EL (cell line): ENCODE measurements at regions not wholly inside any gene's neighbourhood (a gene's known extent, or its start where the extent isn't known, plus 50 kb on each side); places are given as distances from the start of the nearest gene placed in this dataset.
"Not testable (repeated sequence)": the region's sequence is repeated elsewhere in the genome, so short reads cannot be mapped to it uniquely, and the experiment has no call there.

Source experiments
- DNase-seq: peaks from one replicate; pipeline ENCODE4 v3.0.0-alpha.2; 2016

DNA sequence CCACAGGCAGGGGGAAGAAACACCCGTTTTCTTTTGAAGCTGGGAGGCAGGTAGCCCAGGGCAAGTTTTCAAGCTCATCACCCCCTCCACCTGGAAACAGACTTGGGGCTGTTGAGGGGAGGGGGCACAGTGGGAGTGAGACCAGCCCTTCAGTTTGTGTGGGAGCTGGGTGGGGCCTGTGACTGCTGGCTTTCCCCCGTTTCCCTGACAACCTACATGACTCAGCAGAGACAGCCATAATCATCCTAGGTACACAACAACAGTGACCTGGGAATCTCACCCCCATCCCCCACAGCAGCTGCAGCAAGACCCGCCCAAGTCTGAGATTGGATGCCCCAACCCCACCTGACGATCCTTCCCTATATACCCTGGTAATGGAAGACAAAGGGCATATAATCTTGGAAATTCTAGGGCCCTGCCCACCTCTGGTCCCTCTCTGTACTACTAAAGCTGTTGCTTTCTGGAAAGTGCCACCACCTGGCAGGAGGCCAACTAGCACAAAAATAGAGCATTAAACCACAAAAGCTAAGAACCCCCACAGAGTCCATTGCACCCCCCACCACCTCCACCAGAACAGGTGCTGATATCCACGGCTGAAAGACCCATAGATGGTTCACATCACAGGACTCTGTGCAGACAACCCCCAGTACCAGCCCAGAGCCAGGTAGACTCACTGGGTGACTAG, 422.2 kb upstream of the SGO1 start:
- DNase-seq: no peak

DNA sequence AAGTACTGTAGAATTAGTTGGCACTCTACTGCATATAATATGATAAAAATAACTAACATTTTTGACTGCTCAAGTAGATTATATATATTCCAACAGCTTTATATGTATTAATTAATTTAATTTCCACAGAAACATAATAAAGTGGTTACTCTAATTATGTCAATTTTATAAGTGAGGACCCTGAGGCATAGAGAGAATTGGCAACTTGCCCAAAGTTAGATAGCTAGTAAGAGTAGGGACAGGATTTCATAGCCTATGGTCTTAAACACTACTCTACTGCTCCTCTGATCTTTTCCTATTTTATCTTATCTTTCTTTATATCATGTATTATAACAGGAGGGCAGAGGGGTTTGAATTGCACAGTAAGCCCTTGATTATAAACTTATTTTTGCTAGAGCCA, 418.7 kb upstream of the SGO1 start:
- no peak for DNase-seq

DNA sequence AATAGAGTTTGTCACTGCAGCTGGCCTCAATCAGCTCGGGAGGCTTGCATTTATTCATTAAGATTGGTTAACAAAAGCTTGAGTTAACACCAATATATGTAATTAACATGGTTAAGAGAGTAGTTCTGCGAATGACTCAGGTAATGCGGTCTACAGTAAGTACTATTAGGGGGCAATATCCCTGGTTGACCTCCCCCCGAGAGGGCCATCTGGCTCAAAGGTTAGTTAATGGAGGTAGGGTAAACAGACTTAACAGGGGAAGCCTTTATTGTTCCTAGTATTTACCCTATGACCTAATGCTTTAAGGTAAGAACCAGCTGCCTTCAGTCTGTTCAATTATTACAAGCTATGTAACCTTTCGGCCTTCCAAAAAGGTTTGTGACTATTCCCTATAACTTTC, 403.3 kb upstream of the SGO1 start:
- no peak for DNase-seq

DNA sequence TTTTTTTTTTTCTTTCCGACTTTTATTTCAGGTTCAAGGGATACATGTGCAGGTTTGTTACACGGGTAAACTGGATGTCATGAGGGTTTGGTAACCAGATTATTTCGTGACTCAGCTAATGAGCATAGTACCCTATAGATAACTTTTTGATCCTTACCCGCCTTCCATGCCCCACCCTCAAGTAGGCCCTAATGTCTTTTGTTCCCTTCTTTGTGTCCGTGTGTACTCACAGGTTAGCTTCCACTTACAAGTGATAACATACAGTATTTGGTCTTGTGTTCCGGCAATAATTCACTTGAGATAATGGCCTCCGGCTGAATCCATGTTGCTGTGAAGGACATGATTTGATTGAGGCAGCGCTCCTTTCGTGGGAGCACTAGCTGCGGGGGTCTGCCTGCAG, 402.8 kb upstream of the SGO1 start:
- no peak for DNase-seq

DNA sequence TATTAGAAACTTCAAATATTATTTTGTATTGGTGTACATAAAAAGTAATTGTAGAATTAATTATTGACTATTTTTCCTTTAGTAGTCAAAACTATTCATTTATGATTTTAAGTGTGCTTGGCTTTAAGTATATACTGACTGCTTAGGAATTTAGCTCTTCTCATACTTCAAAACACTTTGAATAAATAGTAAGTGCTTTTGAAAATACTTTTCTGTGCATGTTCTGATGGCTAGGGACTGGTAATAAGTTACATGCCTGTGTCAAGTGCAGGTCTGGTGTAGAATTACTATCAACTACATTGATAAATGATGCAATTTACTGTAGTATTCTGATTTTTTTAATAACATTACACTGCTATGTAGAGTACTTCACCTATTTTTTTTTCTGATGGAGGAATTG, 397.6 kb upstream of the SGO1 start:
- no peak for DNase-seq

DNA sequence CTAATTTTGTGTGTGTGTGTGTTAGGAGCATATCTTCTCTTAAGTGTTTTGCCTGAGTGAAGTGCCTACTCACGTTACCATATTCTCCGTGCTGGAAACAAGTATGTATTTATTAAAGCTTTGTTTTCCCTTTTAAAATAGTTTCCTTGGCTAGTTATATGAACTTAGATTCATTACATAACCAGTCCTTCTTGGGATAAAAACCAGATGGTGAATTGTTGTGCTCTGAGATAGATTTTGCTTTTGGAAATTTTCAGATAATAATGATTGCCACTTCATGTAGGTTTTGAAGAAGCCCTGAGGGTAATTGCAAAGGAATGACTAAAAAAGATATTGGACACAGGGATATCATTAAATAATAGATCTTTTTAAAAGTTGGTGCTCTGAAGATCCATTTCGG, 390.2 kb upstream of the SGO1 start:
- peak; percentile 53 for DNase-seq

DNA sequence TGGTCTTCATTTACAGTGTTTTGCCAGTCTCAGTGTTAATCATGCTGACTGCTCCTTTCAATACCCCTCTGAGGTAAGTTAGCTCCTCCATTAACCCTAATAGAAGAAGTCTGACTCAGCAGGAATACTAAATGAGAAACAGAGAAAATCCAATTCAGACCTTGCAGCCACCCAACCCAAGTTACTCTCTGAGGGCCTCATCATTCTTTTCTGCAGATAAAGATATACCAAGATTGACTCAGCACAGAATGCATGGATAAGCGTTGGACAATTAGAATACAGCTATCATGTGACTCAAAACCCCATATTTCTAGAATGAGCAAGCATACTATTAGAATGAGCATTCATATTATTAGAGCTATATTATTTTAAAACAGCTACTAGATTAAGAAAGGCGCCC, 389.1 kb upstream of the SGO1 start:
- peak; percentile 86 for DNase-seq

DNA sequence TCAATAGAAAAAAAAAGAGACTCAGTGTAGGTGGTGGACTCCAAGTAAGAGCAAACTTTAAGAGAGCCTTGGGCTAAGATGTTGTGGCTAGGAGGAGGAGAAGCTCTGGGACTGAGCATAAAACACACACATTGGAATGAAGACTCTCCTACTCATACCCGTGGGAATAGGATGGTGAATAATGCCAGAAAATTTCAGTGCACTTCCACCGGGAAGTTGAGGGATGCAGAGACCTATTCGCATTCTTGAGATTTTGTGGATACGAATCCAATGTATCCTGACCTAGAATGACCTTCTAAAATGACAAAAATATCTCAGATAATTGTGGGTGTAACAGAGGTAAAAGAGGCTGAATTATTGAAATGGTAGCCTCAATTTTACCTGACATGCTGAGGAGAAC, 388.7 kb upstream of the SGO1 start:
- peak; percentile 95 for DNase-seq

DNA sequence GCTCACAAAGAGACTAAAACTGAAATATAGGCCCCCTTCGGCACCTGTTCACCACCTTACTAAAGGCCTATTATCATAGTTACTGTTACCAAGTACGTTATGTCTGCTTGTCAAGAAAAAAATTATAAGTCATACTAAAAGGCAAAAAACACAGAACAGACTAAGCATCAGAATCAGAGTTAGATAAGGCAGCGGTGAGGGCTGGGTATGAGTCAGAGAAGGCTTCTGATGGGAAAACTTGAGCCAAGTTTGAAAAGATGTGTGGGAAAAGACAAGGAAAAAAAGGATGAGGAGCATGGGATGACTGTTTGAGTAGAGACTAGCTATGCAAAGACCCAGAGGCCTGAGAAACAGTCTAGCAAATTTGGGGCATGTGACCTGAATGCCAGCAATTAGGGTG, 387.2 kb upstream of the SGO1 start:
- peak; percentile 68 for DNase-seq

DNA sequence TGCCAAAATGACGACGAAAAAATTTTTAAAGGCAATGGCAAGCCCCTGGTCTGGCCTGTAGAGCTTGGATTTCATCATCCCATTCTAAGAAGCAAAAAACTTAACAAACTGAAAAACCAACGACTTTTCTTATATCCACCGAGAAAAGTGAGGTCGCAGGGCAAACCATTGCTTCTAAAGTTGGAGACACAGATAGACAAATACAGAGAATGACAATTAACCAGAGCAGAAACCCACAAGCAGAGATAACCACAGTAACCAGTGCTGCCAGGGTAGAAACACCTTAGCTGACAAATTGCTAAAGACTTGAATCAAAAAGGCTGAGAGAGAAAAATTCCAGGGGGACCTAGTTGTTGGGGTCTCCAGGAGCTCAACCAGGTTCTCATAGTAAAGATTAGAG, 386.5 kb upstream of the SGO1 start:
- DNase-seq: no peak

DNA sequence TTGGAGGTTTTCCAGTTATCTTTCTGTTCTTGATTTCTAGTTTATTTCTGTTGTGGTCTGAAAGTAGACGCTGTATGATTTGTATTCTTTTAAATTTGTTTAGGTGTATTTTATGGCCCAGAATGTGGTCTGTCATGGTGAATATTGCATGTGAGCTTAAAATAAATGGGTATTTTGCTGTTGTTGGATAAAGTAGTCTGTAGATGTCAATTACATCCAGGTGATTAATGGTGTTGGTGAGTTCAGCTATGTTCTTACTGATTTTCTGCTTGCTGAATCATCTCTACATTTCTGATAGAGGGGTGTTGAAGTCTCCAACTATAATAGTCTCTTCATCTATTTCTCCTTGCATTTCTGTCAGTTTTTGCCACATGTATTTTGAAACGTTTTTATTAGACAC, 383.3 kb upstream of the SGO1 start:
- DNase-seq: no peak

DNA sequence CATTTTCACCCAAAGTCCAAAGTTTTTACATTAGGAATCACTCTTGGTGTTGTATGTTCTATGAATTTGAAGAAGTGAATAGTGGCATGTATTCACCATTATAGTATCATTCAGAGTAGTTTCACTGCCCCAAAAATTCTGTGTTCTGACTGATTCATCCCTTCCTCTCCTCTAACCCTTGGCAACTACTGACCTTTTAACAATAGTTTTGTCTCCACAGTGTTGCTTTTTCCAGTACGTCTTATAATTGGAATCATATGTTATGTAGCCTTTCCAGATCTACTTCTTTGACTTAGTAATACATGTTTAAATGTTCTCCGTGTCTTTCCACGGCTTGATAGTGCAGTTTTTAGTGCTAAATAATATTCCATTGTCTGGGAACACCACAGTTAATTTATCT, 379.0 kb upstream of the SGO1 start:
- no peak for DNase-seq

DNA sequence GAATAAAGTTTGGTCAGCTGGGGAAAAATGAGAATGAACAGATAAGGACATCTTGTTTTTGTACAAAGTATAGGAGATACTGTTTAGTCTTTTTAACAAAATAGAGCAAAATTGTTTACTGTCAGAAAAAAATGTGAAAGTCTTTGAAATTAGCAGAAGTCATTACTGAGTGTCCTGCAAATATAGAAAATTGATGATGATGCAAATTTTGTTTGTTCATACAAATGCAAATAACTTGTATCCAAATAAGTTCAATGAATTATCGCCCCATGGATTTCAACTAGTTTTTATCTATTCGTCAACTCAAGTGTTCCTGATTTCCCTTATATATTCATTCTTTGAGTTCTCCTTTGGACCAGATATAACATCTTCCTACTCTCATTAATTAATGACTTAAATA, 378.0 kb upstream of the SGO1 start:
- no peak for DNase-seq

DNA sequence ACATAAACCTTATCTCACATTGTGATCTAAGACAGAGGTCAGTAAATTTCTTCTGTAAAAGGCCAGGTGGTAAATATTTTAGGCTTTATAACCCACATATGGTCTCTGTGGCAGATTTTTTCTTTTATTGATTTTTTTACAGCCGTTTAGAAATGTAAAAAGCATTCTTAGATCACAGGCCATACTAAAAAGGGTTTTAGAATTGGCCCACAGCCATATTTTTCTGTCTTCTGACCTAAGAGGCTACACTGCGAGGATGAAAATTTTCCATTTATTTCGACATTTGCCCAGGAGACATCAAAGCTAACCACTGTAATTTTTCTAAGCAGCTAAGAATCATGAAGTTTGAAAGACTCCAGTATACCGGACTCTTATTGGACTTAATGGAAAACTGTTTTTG, 377.2 kb upstream of the SGO1 start:
- DNase-seq: no peak

DNA sequence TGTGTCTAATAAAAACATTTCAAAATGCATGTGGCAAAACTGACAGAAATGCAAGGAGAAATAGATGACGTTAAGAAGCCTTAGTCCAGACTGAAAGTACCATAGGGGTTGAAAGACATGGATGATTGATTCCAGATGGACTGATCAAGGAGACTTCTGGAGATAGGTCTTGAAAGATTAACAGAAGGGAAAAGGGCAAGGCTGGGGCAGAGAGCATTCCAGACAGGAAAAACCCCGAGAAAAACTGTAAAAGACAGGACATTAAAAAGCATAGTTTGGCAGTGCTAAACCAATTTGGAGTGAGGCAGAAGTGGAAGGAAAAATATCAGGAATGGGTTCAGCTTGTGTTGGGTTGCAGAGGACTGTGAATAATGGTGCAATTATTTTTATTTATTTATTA, 375.2 kb upstream of the SGO1 start:
- no peak for DNase-seq

DNA sequence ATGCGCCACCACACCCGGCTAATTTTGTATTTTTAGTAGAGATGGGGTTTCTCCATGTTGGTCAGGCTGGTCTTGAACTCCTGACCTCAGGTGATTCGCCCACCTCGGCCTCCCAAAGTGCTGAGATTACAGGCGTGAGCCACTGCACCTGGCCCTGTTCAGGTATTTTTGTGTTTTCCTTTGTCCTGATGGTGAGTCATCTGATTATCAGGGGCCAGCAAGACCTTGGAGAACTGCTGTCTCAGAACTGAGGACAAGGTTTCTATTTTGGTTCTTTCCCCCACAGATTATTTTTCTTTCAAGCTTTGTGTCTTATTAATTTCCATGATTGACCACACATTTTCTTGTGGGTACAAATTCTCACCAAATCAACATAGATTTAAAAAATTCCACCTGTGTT, 374.4 kb upstream of the SGO1 start:
- DNase-seq: not testable (repeated sequence)

DNA sequence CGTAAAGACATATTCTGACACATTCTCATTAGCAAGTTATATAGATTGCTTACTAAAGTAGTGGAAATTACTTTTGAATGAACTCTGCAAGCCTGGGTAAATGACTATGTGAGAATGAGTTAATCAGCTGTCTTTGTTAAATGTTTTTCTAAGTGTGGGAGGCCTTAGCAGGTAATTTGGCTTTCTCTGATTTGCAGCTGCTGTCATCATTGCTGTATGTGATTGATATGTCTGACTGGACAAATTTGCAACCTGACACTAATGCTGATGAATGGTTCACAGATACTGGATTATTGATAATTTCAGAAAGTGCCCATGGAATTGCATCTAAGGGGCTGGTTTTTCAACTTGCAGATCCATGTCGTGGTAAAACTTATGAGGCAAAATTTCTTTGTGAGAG, 372.2 kb upstream of the SGO1 start:
- no peak for DNase-seq

DNA sequence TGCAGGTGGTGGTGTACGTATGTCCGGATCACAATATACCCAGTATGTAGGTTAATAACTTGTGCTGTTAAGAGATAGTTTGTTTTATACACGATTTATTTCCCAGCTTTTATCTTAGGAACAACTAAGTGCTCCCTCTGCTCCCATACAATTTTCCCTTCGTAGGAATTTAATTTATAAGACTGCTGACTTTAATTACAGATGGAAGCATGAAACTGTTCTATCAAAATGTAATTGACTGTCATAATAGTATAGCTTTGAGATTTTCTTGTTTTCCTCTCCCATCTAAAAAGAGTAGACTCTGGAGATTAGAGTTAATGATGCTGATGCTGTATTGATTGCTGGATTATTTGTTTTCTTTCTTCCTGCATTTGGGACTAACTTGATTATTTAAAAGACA, 370.7 kb upstream of the SGO1 start:
- DNase-seq: no peak

DNA sequence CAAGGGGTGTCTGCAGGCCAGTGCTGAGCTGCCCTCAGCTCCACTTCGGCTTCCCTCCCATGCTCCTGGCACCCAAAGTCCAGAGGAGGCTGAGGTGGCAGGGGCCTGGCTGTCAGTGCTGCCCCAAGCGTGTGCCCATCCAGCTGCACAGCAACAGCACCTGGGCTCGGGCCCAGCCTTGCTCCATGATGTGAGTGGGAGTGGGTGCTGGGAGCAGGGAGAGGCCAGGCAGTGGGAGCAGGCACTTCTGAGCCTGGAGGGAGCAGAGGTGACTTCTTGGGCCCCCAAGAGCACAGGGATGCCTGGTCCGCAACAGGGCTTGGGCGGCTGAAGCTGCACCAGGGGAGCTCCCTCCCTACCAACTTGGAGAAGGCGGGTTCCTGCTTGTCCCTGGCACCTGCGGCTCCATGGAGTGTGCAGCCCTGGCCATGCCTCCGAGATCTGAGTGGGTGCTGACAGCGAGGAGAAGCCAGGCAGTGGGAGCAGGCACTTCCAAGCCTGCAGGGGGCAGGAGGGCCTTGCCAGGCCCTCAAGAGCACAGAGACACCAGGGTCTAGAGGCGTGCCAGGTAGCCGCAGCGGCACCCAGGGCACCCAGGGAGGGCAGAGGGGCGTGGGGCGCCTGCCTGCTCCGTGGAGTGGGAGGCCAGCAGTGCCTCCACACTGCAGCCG, 366.7 kb upstream of the SGO1 start:
- no peak for DNase-seq

DNA sequence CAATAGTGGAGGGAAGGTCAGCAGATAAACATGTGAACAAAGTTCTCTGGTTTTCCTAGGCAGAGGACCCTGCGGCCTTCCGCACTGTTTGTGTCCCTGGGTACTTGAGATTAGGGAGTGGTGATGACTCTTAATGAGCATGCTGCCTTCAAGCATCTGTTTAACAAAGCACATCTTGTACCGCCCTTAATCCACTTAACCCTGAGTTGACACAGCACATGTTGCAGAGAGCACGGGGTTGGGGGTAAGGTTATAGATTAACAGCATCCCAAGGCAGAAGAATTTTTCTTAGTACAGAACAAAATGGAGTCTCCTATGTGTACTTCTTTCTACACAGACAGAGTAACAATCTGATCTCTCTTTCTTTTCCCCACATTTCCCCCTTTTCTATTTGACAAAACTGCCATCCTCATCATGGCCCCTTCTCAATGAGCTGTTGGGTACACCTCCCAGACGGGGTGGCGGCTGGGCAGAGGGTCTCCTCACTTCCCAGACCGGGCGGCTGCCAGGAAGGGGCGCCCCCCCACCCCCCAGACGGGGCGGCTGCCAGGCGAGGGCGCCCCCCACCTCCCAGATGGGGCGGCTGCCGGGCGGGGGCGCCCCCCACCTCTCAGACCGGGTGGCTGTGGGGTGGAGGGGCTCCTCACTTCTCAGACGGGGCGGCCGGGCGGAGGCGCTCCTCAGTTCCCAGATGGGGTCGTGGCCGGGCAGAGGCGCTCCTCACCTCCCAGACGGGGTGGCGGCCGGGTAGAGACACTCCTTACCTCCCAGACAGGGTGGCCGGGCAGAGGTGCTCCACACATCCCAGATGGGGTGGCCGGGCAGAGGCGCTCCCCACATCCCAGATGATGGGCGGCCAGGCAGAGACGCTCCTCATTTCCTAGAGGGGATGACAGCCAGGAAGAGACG, 361.6 kb upstream of the SGO1 start:
- not testable (repeated sequence) for DNase-seq

DNA sequence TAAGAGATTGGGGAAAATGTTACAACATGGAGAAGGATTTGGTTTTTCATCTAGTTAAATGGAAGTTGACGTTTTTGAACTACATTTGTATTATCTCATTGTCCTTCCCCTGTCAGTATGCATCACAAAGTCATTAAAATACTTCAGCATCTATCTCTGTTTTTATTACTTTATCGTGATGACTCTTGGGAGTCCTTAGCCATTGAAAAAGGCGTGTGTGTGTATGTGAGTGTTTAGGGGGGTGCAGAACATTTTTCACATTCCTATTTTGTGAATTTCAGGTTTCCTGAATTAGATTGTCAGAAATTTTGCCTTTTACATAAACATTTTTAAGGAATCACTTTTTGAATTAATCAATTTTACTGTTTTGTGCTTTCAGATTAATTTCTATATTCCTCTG, 360.6 kb upstream of the SGO1 start:
- peak; percentile 68 for DNase-seq

DNA sequence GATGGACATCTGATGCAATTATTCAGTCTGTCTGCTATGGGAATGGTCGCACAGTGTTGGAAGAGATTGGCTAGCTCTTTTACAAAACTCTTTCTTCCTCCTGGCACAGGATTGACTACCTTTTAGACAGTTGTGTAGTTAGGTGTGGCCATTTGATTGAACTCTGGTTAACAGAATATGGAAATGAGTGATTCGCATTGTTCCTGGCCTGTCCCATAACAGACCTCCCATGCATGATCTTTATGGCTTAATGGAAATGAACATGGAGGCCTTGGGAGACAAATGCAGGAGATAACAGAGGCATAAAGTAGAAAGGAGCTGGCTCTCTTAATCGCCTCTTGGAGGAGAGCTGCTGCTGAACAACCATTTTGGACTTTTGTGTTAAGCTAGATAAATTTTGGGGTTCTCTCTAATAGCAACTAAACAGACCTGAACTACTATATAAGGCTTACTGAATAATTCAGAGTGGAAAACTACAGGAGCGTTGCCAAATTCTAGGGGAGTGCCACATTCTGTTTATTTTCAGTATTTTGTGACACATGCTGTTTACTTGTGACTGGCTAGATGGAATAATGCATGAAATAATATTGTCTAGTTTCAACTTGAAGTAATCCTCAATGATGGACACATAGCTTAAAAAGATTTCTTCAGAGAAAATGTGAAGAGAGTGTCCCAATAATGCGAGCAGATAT, 357.7 kb upstream of the SGO1 start:
- no peak for DNase-seq

DNA sequence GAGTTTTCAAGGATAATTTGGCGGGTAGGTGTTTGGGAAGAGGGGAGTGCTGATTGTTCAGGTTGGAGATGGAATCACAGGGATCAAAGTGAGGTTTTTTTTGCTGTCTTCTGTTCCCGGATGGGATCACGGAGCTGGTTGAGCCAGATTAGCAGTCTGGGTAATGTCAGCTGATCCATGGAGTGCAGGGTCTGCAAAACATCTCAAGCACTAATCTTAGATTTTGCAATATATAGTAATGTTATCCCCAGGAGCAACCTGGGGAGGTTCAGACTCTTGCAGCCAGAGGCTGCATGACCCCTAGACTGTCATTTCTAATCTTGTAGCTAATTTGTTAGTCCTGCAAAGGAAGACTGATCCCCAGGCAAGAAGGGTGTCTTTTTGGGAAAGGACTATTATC, 354.1 kb upstream of the SGO1 start:
- no peak for DNase-seq
